Sigmoid colon (tissue), 6 donors: ENCODE measurements at regions not wholly inside any gene's neighbourhood (a gene's known extent, or its start where the extent isn't known, plus 50 kb on each side); places are given as distances from the start of the nearest gene placed in this dataset.

ENCODE experiments used
- DNase-seq: peaks from one replicate; pipeline ENCODE4 v3.0.0-alpha.2; 2019
- H3K27ac ChIP-seq, 4 donors: fragments of 200-600 bp; sonication (generic); one replicate each; pipeline ENCODE4 v1.5.1; 2016 to 2019; ENCODE audit warnings: mild to moderate bottlenecking in 1 of 4
- H3K27me3 ChIP-seq, 3 donors: fragments of 200-600 bp; sonication (generic); one replicate each; pipeline ENCODE4 v1.5.1; 2019; ENCODE audit warnings: mild to moderate bottlenecking in 1 of 3
- H3K36me3 ChIP-seq, 4 donors: fragments of 200-600 bp; sonication (generic); one replicate each; pipeline ENCODE4 v1.5.1; 2016 to 2019
- H3K4me1 ChIP-seq, 4 donors: fragments of 200-600 bp; sonication (generic); one replicate each; pipeline ENCODE4 v1.5.1; 2017 to 2019
- H3K4me3 ChIP-seq, 4 donors: fragments of 200-600 bp; sonication (generic); one replicate each; pipeline ENCODE4 v1.5.1; 2017 to 2019; ENCODE audit warnings: mild to moderate bottlenecking in 2 of 4, moderate library complexity in 1 of 4
- H3K9me3 ChIP-seq, 4 donors: fragments of 200-600 bp in 3 of 4; sonication (generic) in 3 of 4; one replicate each; pipeline versions ENCODE4 v1.5.1 to v1.6.1; 2013 to 2019
- EP300 ChIP-seq, 4 donors: sonication (generic); formaldehyde crosslinking; IDR thresholded peaks; one replicate each; pipeline ENCODE4 v1.6.1; 2017; ENCODE audit warnings: antibody characterized with exemption in 4 of 4
- POLR2A ChIP-seq, 2 donors: fragments of 450-650 bp; IDR thresholded peaks; one replicate each; pipeline ENCODE4 v1.6.1; 2016; ENCODE audit warnings: antibody characterized with exemption in 2 of 2, mild to moderate bottlenecking in 2 of 2, moderate library complexity in 2 of 2
- POLR2AphosphoS5 ChIP-seq, 4 donors: sonication (generic); formaldehyde crosslinking; IDR thresholded peaks; one replicate each; pipeline ENCODE4 v1.6.1; 2017; ENCODE audit warnings: antibody characterized with exemption in 4 of 4
- whole genome bisulfite sequencing, 2 donors: extraction: QIAGEN DNeasy Blood & Tissue Kit; methylation state at CpG; one replicate each; pipeline ENCODE4 v1.1.7; 2013; 5-methylcytosine and 5-hydroxymethylcytosine counted together
- intact Hi-C: fragments of 100-400 bp; cut with DNase I; formaldehyde crosslinking; loops from one replicate; pipeline ENCODE4 v1.15.1; 2023
- TF ChIP-seq, protein P1 (sequence below), 4 experiments: fragments of 450-650 bp in 3 of 4; fragments of 200-600 bp in 1 of 4; IDR thresholded peaks; one replicate each; pipeline ENCODE4 v1.5.1; 2016 to 2019; ENCODE audit warnings: antibody characterized with exemption in 4 of 4, mild to moderate bottlenecking in 3 of 4, moderate library complexity in 2 of 4
- donor health status: healthy with polysubstance abuse.
- donor health status: healthy.

DNA sequence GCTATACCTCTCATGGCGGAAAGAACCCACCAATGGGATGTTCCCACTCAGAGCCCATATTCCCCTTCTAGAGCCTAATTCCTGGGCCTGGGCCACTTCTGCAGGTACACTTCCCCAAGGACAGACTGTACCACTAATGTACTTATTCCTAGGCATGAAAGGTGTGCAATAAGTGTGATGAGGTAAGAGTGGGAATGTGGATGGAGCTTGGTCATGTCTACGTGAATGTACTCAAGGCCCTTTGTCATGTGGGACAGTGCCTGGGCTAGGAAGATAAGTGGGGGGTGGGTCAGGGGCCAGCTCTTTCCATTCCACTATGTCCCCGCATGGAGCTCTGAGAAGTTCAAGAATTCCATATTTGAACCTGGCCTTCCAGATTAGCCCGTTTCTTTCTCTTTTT, 63.4 kb upstream of the FUT8 start:
- H3K9me3 ChIP-seq = no peaks in the 10 kb centered on the region
- no peaks in the 10 kb centered on the region for H3K27me3 ChIP-seq
- H3K4me3 ChIP-seq = no peak overlapping the region
- H3K27ac ChIP-seq = no peak overlapping the region
- H3K36me3 ChIP-seq = no peaks in the 10 kb centered on the region
- peaks cover 0 to 3% (median 0%) of the 10 kb centered on the region in 4 donors for H3K4me1 ChIP-seq
- TF ChIP-seq EP300 (IDR thresholded peaks at IDR 0.05) (peak in 1 of 4 donors; percentile 56), POLR2A (IDR thresholded peaks at IDR 0.05) (no peak)
- WGBS, 2 donors = 87 to 91% methylated on average over 4 of the region's 4 CpGs
- intact Hi-C loops = no loop called here
- DNase-seq = no peak

- peaks cover 0 to 9% (median 1%) of the 10 kb centered on the region in 4 donors for H3K4me1 ChIP-seq
- H3K36me3 ChIP-seq = no peaks in the 10 kb centered on the region
- no peaks in the 10 kb centered on the region for H3K9me3 ChIP-seq
- WGBS, 2 donors = 79 to 94% methylated on average over 6 of the region's 6 CpGs
- DNase-seq = no peak
- TF ChIP-seq EP300 (IDR thresholded peaks at IDR 0.05) = no peak
- TF ChIP-seq, protein P1, sequence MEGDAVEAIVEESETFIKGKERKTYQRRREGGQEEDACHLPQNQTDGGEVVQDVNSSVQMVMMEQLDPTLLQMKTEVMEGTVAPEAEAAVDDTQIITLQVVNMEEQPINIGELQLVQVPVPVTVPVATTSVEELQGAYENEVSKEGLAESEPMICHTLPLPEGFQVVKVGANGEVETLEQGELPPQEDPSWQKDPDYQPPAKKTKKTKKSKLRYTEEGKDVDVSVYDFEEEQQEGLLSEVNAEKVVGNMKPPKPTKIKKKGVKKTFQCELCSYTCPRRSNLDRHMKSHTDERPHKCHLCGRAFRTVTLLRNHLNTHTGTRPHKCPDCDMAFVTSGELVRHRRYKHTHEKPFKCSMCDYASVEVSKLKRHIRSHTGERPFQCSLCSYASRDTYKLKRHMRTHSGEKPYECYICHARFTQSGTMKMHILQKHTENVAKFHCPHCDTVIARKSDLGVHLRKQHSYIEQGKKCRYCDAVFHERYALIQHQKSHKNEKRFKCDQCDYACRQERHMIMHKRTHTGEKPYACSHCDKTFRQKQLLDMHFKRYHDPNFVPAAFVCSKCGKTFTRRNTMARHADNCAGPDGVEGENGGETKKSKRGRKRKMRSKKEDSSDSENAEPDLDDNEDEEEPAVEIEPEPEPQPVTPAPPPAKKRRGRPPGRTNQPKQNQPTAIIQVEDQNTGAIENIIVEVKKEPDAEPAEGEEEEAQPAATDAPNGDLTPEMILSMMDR (IDR thresholded peaks at IDR 0.05) = no peak
- TF ChIP-seq POLR2A (IDR thresholded peaks at IDR 0.05) = no peak
- TF ChIP-seq POLR2AphosphoS5 (IDR thresholded peaks at IDR 0.05) = no peak
- no peaks in the 10 kb centered on the region for H3K27me3 ChIP-seq
- intact Hi-C loops = no loop called here
- H3K4me3 ChIP-seq = no peak overlapping the region
- H3K27ac ChIP-seq = no peak overlapping the region
Measured at GRCh38 chr14:65351493-65352194, 60.9 kb upstream of the FUT8 start.

- Histone ChIP-seq H3K4me1 (peaks cover 0 to 23% (median 12%) of the 10 kb centered on the region in 4 donors), H3K9me3 (no peaks in the 10 kb centered on the region), H3K36me3 (no peaks in the 10 kb centered on the region), H3K27ac (no peak overlapping the region), H3K27me3 (no peaks in the 10 kb centered on the region), H3K4me3 (no peak overlapping the region)
- TF ChIP-seq, protein P1 (IDR thresholded peaks at IDR 0.05) = no peak
- TF ChIP-seq POLR2A (IDR thresholded peaks at IDR 0.05) = no peak
- TF ChIP-seq EP300 (IDR thresholded peaks at IDR 0.05) = no peak
- no peak for TF ChIP-seq POLR2AphosphoS5 (IDR thresholded peaks at IDR 0.05)
- no peak for DNase-seq
- intact Hi-C loops = no loop called here
- WGBS, 2 donors = 58 to 62% methylated on average over 2 of the region's 2 CpGs
Measured at GRCh38 chr14:65352964-65353530, 59.5 kb upstream of the FUT8 start.

- Histone ChIP-seq H3K36me3 (no peaks in the 10 kb centered on the region), H3K27me3 (no peaks in the 10 kb centered on the region), H3K27ac (no peak overlapping the region), H3K4me1 (peaks cover 0 to 23% (median 13%) of the 10 kb centered on the region in 4 donors), H3K4me3 (no peak overlapping the region), H3K9me3 (no peaks in the 10 kb centered on the region)
- DNase-seq = no peak
- WGBS, 2 donors = 93 to 96% methylated on average over 3 of the region's 3 CpGs
- intact Hi-C loops = no loop called here
- TF ChIP-seq POLR2AphosphoS5 (IDR thresholded peaks at IDR 0.05) (no peak), EP300 (IDR thresholded peaks at IDR 0.05) (no peak), POLR2A (IDR thresholded peaks at IDR 0.05) (no peak)
- TF ChIP-seq, protein P1 (IDR thresholded peaks at IDR 0.05) = no peak
Measured at GRCh38 chr14:65354131-65354530, 58.4 kb upstream of the FUT8 start.

DNA sequence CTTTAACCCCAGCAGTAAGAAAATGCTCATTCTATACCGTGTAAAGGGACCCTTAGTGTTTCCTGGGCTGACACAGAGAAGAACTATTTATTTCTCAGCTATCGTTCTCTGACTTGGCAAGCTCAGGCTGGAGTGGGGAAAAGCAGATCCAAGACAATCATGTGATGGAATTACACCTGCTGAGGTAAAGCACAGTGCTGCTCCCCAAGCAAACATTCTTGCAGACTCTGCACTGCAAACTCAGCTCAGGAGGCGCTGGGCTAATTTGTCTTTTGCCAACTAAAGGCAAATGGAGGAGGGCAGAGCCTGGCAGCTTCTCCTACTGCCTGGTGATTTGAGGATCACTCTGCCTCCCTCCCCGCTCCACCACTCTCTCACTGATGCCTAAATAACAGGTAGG, 57.8 kb upstream of the FUT8 start:
- H3K9me3 ChIP-seq = no peaks in the 10 kb centered on the region
- 40 to 72% methylated on average over 4 of the region's 4 CpGs for WGBS, 2 donors
- H3K4me3 ChIP-seq = no peak overlapping the region
- H3K4me1 ChIP-seq = peaks cover 0 to 25% (median 17%) of the 10 kb centered on the region in 4 donors
- DNase-seq = no peak
- H3K27ac ChIP-seq = no peak overlapping the region
- no peak for TF ChIP-seq EP300 (IDR thresholded peaks at IDR 0.05)
- TF ChIP-seq POLR2A (IDR thresholded peaks at IDR 0.05) = no peak
- no peak for TF ChIP-seq POLR2AphosphoS5 (IDR thresholded peaks at IDR 0.05)
- TF ChIP-seq, protein P1 (IDR thresholded peaks at IDR 0.05) = no peak
- H3K36me3 ChIP-seq = no peaks in the 10 kb centered on the region
- H3K27me3 ChIP-seq = no peaks in the 10 kb centered on the region
- intact Hi-C loops = no loop called here
